SK-N-SH (cell line): ENCODE measurements at regions not wholly inside any gene's neighbourhood (a gene's known extent, or its start where the extent isn't known, plus 50 kb on each side); places are given as distances from the start of the nearest gene placed in this dataset.
"Not testable (repeated sequence)": the region's sequence is repeated elsewhere in the genome, so short reads cannot be mapped to it uniquely, and the experiment has no call there.

Experiments
- CTCF ChIA-PET: fragments of 300-600, 350-600 bp; formaldehyde crosslinking; extraction: SDS; loops from one replicate; lab custom pipeline; 2021; lab: Yijun Ruan, JAX
- POLR2A ChIA-PET: fragments of 350-600 bp; sonication (Branson Sonifier 250); formaldehyde crosslinking; extraction: SDS; loops from one replicate; lab custom pipeline; 2020; ENCODE audit warnings: antibody characterized with exemption, inconsistent platforms; lab: Yijun Ruan, JAX
- DNase-seq: peaks from one replicate; pipeline ENCODE4 v3.0.0; 2012
- H2AFZ ChIP-seq: fragments of 200-600 bp; sonication (generic); 2 replicates; pipeline ENCODE4 v1.8.1; 2016; ENCODE audit warnings: antibody characterized with exemption, mild to moderate bottlenecking, low read depth
- H3F3A ChIP-seq: fragments of 200-600 bp; sonication (generic); replicated peaks from 2 replicates; pipeline ENCODE3; 2016; ENCODE audit warnings: antibody characterized with exemption, mild to moderate bottlenecking; ENCODE audit not compliant: insufficient read depth
- H3K27ac ChIP-seq, 2 experiments: fragments of 200-500 bp in 1 of 2; fragments of 200-600 bp in 1 of 2; sonication (Bioruptor generic) in 1 of 2; sonication (generic), shearing (Covaris generic) in 1 of 2; 2 replicates each; pipeline versions ENCODE4 v1.5.1 to v1.6.1; 2014 to 2016; ENCODE audit warnings: low read depth in 2 of 2, inconsistent platforms in 1 of 2, low read length in 1 of 2, mild to moderate bottlenecking in 1 of 2, mixed read lengths in 1 of 2
- H3K27me3 ChIP-seq: fragments of 200-600 bp; sonication (generic), shearing (Covaris generic); 2 replicates; pipeline ENCODE4 v1.6.1; 2016; ENCODE audit warnings: mixed run types; ENCODE audit not compliant: insufficient read depth
- H3K36me3 ChIP-seq, 2 experiments: fragments of 200-500 bp in 1 of 2; fragments of 200-600 bp in 1 of 2; sonication (Bioruptor generic) in 1 of 2; sonication (generic) in 1 of 2; replicated peaks in 1 of 2; 2 replicates each; pipeline versions ENCODE3 to v1.5.1; 2014 to 2016; ENCODE audit warnings: low read length in 1 of 2, mild to moderate bottlenecking in 1 of 2; ENCODE audit not compliant: insufficient read depth in 2 of 2, control insufficient read depth in 1 of 2
- H3K4me1 ChIP-seq, 2 experiments: fragments of 200-500 bp in 1 of 2; fragments of 200-600 bp in 1 of 2; sonication (Bioruptor generic) in 1 of 2; sonication (generic), shearing (Covaris generic) in 1 of 2; 2 replicates each; pipeline versions ENCODE4 v1.5.1 to v1.6.1; 2014 to 2016; ENCODE audit warnings: low read depth in 1 of 2, low read length in 1 of 2, mixed run types in 1 of 2; ENCODE audit not compliant: insufficient read depth in 2 of 2, control insufficient read depth in 1 of 2
- H3K4me2 ChIP-seq: fragments of 200-600 bp; sonication (generic), shearing (Covaris generic); 2 replicates; pipeline ENCODE4 v1.6.1; 2017; ENCODE audit warnings: mixed run types
- H3K4me3 ChIP-seq, 2 experiments: fragments of 200-500 bp in 1 of 2; fragments of 200-600 bp in 1 of 2; sonication (Bioruptor generic) in 1 of 2; sonication (generic), shearing (Covaris generic) in 1 of 2; 2 replicates each; pipeline versions ENCODE4 v1.5.1 to v1.8.1; 2014 to 2016; ENCODE audit warnings: low read depth in 2 of 2, inconsistent platforms in 1 of 2, low read length in 1 of 2, mild to moderate bottlenecking in 1 of 2, mixed read lengths in 1 of 2, moderate library complexity in 1 of 2
- H3K79me2 ChIP-seq: fragments of 200-600 bp; sonication (generic); 2 replicates; pipeline ENCODE4 v1.8.1; 2017; ENCODE audit warnings: mild to moderate bottlenecking; ENCODE audit not compliant: insufficient read depth
- H3K9ac ChIP-seq: fragments of 200-600 bp; sonication (generic); 2 replicates; pipeline ENCODE4 v1.6.1; 2017; ENCODE audit warnings: mixed run types
- H3K9me2 ChIP-seq: fragments of 200-600 bp; sonication (generic); 2 replicates; pipeline ENCODE4 v1.6.1; 2017; ENCODE audit warnings: mixed run types
- H3K9me3 ChIP-seq: fragments of 200-600 bp; sonication (generic); 2 replicates; pipeline ENCODE4 v1.6.1; 2017; ENCODE audit warnings: mixed run types, mild to moderate bottlenecking, moderate library complexity
- H4K20me1 ChIP-seq: fragments of 200-600 bp; sonication (generic); 2 replicates; pipeline ENCODE4 v1.6.1; 2017; ENCODE audit warnings: mild to moderate bottlenecking, mixed run types; ENCODE audit not compliant: insufficient read depth
- CTCF ChIP-seq: fragments of 200-600 bp; sonication (generic); IDR thresholded peaks from 2 replicates; pipeline ENCODE4 v1.6.1; 2017; ENCODE audit warnings: antibody characterized with exemption, mild to moderate bottlenecking, moderate library complexity
- RAD21 ChIP-seq: IDR thresholded peaks from 2 replicates; pipeline ENCODE4 v1.6.1; 2012; ENCODE audit warnings: mild to moderate bottlenecking, low read length
- WGBS: methylation state at CpG from one replicate; pipeline ENCODE4 v1.1.6; 2017; ENCODE audit warnings: low lambda C conversion rate; 5-methylcytosine and 5-hydroxymethylcytosine counted together

GRCh38 chr13:52565324-52565723 lies 76.9 kb upstream of the HNRNPA1L2 start:
- not testable (repeated sequence) for H3K79me2 ChIP-seq, H3K36me3 ChIP-seq

GRCh38 chr13:52569904-52570602 lies 72.2 kb upstream of the HNRNPA1L2 start:
- H3K9me3 ChIP-seq = not testable (repeated sequence)
- TF ChIP-seq CTCF (peak; percentile 37), RAD21 (peak; percentile 43; the same call in 1 of the 2 replicates)
- TF ChIP-seq, all 33 proteins: peak for 2; not testable (repeated sequence) for 31
- not testable (repeated sequence) for H3K4me2 ChIP-seq, H3K9ac ChIP-seq, H3K79me2 ChIP-seq, H3F3A ChIP-seq, H3K4me1 ChIP-seq, DNase-seq, H3K9me2 ChIP-seq, H2AFZ ChIP-seq, H3K27me3 ChIP-seq, H3K4me3 ChIP-seq, H3K27ac ChIP-seq, H3K36me3 ChIP-seq, H4K20me1 ChIP-seq
- 17% methylated on average over 6 of the region's 9 CpGs for WGBS
- ChIA-PET POLR2A (interaction anchor here (0.7 kb wide), 1 partner anchor 282 kb away, joined by 3 read pairs; no protein-coding TSS in a partner anchor), CTCF (interaction anchor here (1.2 kb wide), 1 partner anchor 581 kb away, joined by 3 read pairs; no protein-coding TSS in a partner anchor)

More at GRCh38 chr13:52565324-52565723, 76.9 kb upstream of the HNRNPA1L2 start:
- H3K4me1 ChIP-seq, H3K9ac ChIP-seq, H3K9me2 ChIP-seq, DNase-seq, H3K4me3 ChIP-seq, H3K27me3 ChIP-seq, H3K27ac ChIP-seq, H4K20me1 ChIP-seq, CTCF ChIA-PET, H2AFZ ChIP-seq, H3K9me3 ChIP-seq, POLR2A ChIA-PET, H3F3A ChIP-seq, H3K4me2 ChIP-seq: not testable (repeated sequence)
- 46% methylated on average over 4 of the region's 4 CpGs for WGBS

GRCh38 chr13:52571163-52571562 lies 71.1 kb upstream of the HNRNPA1L2 start:
- H3K79me2 ChIP-seq, DNase-seq, H3K27me3 ChIP-seq, H3K9ac ChIP-seq, H3K4me1 ChIP-seq, H3K4me2 ChIP-seq, H3K9me3 ChIP-seq, POLR2A ChIA-PET, H3K36me3 ChIP-seq, CTCF ChIA-PET, H3K4me3 ChIP-seq, H2AFZ ChIP-seq, H3F3A ChIP-seq, H3K27ac ChIP-seq, H4K20me1 ChIP-seq, H3K9me2 ChIP-seq: not testable (repeated sequence)
- WGBS = 85% methylated on average over 3 of the region's 3 CpGs

GRCh38 chr13:52582962-52583361 lies 59.3 kb upstream of the HNRNPA1L2 start:
- DNase-seq, H3K9me2 ChIP-seq, H3K4me3 ChIP-seq, H3K9me3 ChIP-seq, H3K36me3 ChIP-seq, H3K27ac ChIP-seq, H3F3A ChIP-seq, POLR2A ChIA-PET, CTCF ChIA-PET, H3K27me3 ChIP-seq, H3K4me1 ChIP-seq, H3K9ac ChIP-seq, H4K20me1 ChIP-seq, H2AFZ ChIP-seq, H3K79me2 ChIP-seq, H3K4me2 ChIP-seq: not testable (repeated sequence)
- WGBS = 49% methylated on average over 2 of the region's 2 CpGs
